Karpas-422 (cell line): ENCODE measurements at regions not wholly inside any gene's neighbourhood (a gene's known extent, or its start where the extent isn't known, plus 50 kb on each side); places are given as distances from the start of the nearest gene placed in this dataset.

ENCODE experiments used
- DNase-seq: peaks from one replicate; pipeline ENCODE4 v3.0.0-alpha.2; 2015
- H2AFZ ChIP-seq: fragments of 200-600 bp; sonication (generic); 2 replicates; pipeline ENCODE4 v1.6.1; 2014; ENCODE audit warnings: antibody characterized with exemption, low read length, mixed read lengths
- H3K27ac ChIP-seq: fragments of 200-600 bp; sonication (generic); 2 replicates; pipeline ENCODE4 v1.5.1; 2014; ENCODE audit warnings: mild to moderate bottlenecking, low read length, moderate library complexity
- H3K27me3 ChIP-seq: fragments of 200-600 bp; sonication (generic); 2 replicates; pipeline ENCODE4 v1.6.1; 2014; ENCODE audit warnings: low read length, mixed read lengths
- H3K36me3 ChIP-seq: fragments of 200-600 bp; sonication (generic); 2 replicates; pipeline ENCODE4 v1.6.1; 2014; ENCODE audit warnings: low read length, mixed read lengths; ENCODE audit not compliant: insufficient read depth
- H3K4me1 ChIP-seq: fragments of 200-600 bp; sonication (generic); 2 replicates; pipeline ENCODE4 v1.6.1; 2014; ENCODE audit warnings: mild to moderate bottlenecking, low read length, mixed read lengths
- H3K4me2 ChIP-seq: fragments of 200-600 bp; sonication (generic); 2 replicates; pipeline ENCODE4 v1.6.1; 2014; ENCODE audit warnings: low read length, low read depth, mild to moderate bottlenecking; ENCODE audit not compliant: poor library complexity, severe bottlenecking
- H3K4me3 ChIP-seq: fragments of 200-600 bp; sonication (generic); 2 replicates; pipeline ENCODE4 v1.5.1; 2014; ENCODE audit warnings: mild to moderate bottlenecking, antibody characterized with exemption, low read length, mixed read lengths
- H3K79me2 ChIP-seq: fragments of 200-600 bp; sonication (generic); 2 replicates; pipeline ENCODE4 v1.6.1; 2014; ENCODE audit warnings: mild to moderate bottlenecking, low read length, mixed read lengths
- H3K9ac ChIP-seq: fragments of 200-600 bp; sonication (generic); 2 replicates; pipeline ENCODE4 v1.6.0; 2014; ENCODE audit warnings: low read length
- H3K9me2 ChIP-seq: fragments of 200-600 bp; sonication (generic), shearing (Covaris generic); replicated peaks from 2 replicates; pipeline ENCODE4 v1.6.0; 2014; ENCODE audit warnings: mild to moderate bottlenecking, low read length, moderate library complexity; ENCODE audit not compliant: insufficient read depth
- H3K9me3 ChIP-seq: fragments of 300-700, 200-600 bp; sonication (generic); 2 replicates; pipeline ENCODE4 v1.6.1; 2014; ENCODE audit warnings: low read length, mixed read lengths
- H4K20me1 ChIP-seq: fragments of 200-600 bp; sonication (generic); 2 replicates; pipeline ENCODE4 v1.6.1; 2014; ENCODE audit warnings: mild to moderate bottlenecking, antibody characterized with exemption, low read length, low read depth; ENCODE audit not compliant: insufficient read depth

DNA sequence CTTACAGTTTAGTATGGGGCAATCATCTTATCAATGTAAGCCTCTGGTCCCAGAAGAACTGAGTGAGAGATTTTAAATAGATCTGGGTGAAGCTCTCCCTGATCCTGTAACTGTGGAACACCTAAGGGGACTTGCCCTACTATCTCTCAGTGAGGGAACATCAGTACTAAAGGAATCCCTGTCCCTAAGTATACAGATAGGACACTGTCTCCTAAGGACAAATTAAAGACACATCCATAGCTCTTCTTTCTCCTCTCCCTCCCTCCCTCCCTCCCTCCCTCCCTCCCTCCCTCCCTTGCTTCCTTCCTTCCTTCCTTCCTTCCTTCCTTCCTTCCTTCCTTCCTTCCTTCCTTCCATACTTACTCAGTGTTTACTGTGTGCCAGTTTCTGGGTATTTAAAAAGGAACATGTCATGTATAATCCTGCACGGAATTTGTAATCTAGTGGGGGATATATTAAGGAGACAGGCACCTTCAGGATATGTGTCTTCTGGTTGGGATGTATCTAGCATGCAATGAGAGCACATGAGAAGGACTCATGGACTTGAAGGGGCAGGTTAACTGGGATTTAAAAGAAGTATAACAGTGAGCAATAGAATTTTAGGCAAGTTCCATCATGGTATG is 222.2 kb upstream of the ATP5MC3 start:
- H3K27me3 ChIP-seq, result no peaks in the 10 kb centered on the region
- H3K27ac ChIP-seq, result no peak overlapping the region
- no peaks in the 10 kb centered on the region for H3K9me2 ChIP-seq
- H3K4me1 ChIP-seq, result no peaks in the 10 kb centered on the region
- H3K36me3 ChIP-seq, result no peaks in the 10 kb centered on the region
- no peaks in the 10 kb centered on the region for H4K20me1 ChIP-seq
- H3K9me3 ChIP-seq, result no peaks in the 10 kb centered on the region
- H2AFZ ChIP-seq, result no peak overlapping the region
- H3K79me2 ChIP-seq, result no peaks in the 10 kb centered on the region
- no peak overlapping the region for H3K9ac ChIP-seq
- no peak overlapping the region for H3K4me2 ChIP-seq
- DNase-seq, result no peak
- H3K4me3 ChIP-seq, result no peak overlapping the region

DNA sequence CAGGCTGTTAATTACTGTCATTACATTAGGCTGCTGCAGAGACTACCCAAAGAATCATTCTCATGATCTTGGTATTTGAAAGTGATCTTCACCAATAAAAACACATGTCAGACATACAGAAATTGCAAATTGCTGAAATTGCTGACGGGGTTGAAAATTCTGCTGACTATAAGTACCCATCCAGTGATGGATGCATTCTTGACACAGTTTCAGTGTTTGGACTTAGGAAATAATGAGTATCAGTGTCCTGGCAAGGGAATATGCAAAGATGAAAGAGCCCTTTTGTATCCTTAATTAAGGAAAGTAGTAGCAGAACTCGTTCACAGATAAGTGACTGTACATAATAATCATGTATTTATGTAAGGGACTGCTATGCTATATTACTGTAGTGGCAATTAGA is 221.1 kb upstream of the ATP5MC3 start:
- Histone ChIP-seq H4K20me1 (no peaks in the 10 kb centered on the region), H3K4me3 (no peak overlapping the region), H2AFZ (no peak overlapping the region), H3K9me2 (no peaks in the 10 kb centered on the region), H3K27me3 (no peaks in the 10 kb centered on the region), H3K9ac (no peak overlapping the region), H3K79me2 (no peaks in the 10 kb centered on the region), H3K36me3 (no peaks in the 10 kb centered on the region), H3K4me2 (no peak overlapping the region), H3K9me3 (no peaks in the 10 kb centered on the region), H3K27ac (no peak overlapping the region), H3K4me1 (no peaks in the 10 kb centered on the region)
- DNase-seq, result no peak

DNA sequence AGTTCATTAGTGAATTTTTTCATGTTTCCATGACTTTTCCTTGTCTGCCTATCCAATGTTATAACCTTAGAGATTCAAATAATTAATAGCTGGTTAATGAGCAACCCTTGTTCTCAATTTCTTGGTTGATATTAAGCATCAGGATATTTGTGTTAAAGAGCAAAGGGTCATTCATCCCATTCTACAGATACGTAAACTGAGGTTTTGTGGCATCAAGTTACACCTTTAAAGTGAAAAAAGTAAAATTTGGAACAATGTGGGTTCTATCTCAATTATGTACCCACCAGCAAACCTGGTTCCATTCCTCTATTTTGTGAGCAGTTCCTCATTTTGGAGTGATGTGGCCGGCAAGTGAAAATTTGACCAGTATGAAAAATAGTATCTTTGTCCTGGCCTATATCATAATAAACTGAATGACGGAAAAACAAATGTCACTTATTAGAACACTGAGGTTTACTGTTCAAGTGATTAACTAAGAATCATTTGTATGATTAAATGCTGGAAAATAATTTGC is 220.5 kb upstream of the ATP5MC3 start:
- Histone ChIP-seq H4K20me1 (no peaks in the 10 kb centered on the region), H3K36me3 (no peaks in the 10 kb centered on the region), H3K9me2 (no peaks in the 10 kb centered on the region), H3K4me3 (no peak overlapping the region), H3K4me1 (no peaks in the 10 kb centered on the region), H2AFZ (no peak overlapping the region), H3K9me3 (no peaks in the 10 kb centered on the region), H3K9ac (no peak overlapping the region), H3K27ac (no peak overlapping the region), H3K27me3 (no peaks in the 10 kb centered on the region), H3K4me2 (no peak overlapping the region), H3K79me2 (no peaks in the 10 kb centered on the region)
- no peak for DNase-seq

DNA sequence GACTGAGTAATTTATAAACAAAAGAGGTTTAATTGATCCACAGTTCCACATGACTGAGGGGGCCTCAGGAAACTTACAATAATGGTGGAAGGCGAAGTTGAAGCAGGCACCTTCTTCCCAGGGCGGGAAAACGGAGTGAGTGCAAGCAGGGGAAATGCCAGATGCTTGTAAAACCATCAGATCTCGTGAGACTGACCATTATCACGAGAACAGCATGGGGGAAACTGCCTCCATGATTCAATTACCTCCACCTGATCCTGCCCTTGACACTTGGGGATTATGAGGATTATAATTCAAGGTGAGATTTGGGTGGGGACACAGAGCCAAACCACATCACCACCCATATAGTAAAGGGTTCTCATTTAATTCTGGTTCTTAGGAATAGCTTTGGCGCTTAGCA is 219.5 kb upstream of the ATP5MC3 start:
- Histone ChIP-seq H3K9me2 (no peaks in the 10 kb centered on the region), H3K79me2 (no peaks in the 10 kb centered on the region), H4K20me1 (no peaks in the 10 kb centered on the region), H3K27ac (no peak overlapping the region), H3K4me3 (no peak overlapping the region), H3K4me2 (no peak overlapping the region), H3K9me3 (no peaks in the 10 kb centered on the region), H3K4me1 (no peaks in the 10 kb centered on the region), H3K9ac (no peak overlapping the region), H2AFZ (no peak overlapping the region), H3K27me3 (no peaks in the 10 kb centered on the region), H3K36me3 (no peaks in the 10 kb centered on the region)
- no peak for DNase-seq

DNA sequence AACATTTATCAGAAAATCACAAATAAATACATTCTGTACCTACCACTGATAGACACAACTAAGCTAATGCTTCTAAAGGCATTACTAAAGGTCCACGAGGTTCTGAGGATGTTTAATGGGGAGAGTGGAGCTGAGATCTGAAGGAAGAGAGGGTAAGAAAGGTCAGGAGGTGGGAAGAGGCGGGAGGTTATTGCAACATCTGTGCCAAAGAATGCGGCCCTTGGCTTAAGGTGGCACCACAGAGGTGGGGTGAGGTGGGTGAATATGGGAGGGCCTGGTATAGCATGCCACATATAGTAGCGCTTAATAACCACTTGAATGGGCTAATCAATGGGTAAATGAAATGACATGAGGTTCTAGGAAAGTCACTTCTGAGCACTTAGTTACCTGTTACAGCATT is 217.8 kb upstream of the ATP5MC3 start:
- H3K4me1 ChIP-seq, result no peaks in the 10 kb centered on the region
- no peaks in the 10 kb centered on the region for H3K9me2 ChIP-seq
- no peaks in the 10 kb centered on the region for H3K36me3 ChIP-seq
- no peaks in the 10 kb centered on the region for H3K27me3 ChIP-seq
- no peak overlapping the region for H3K27ac ChIP-seq
- no peak overlapping the region for H3K4me2 ChIP-seq
- H3K4me3 ChIP-seq, result no peak overlapping the region
- no peak overlapping the region for H2AFZ ChIP-seq
- no peaks in the 10 kb centered on the region for H3K79me2 ChIP-seq
- no peaks in the 10 kb centered on the region for H3K9me3 ChIP-seq
- H3K9ac ChIP-seq, result no peak overlapping the region
- no peaks in the 10 kb centered on the region for H4K20me1 ChIP-seq
- no peak for DNase-seq

DNA sequence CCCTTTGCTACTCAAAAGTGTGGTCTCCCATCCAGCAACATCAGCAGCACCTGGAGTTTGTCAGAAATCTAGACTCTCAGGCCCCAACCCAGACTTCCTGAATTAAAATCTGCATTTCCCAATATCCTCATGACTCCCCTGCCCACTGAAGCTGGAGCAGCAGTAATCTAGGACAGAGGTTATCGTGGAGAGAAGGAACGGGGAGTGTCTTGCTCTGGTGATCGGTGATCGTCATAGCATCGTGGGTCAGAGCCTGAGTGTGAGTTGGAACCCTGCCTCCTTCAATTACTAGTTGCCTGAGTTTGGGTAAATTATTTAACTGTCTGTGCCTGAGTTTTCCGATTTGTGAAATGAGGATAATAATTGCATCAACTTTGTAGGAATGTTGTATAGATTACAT is 217.3 kb upstream of the ATP5MC3 start:
- Histone ChIP-seq H3K4me2 (no peak overlapping the region), H2AFZ (no peak overlapping the region)

DNA sequence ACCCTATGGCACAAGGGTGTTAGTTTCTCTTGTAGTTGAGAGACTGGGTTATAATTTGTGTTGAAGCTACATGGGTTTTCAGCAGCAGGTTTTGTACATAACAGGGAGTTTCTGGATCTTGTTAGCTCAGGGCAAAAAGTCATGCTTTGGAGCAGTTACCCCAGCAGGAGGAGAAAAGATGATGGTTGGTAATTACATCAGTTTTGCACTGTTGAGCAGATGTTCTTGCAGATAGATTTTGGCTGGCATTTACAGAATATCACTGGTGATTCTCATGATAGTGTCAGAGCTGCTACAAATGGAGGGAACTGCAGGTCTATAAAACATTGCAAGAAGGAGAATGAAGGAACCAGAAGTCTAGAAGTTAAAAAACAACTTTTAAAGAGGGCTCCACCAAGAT is 215.2 kb upstream of the ATP5MC3 start:
- no peak overlapping the region for H3K9ac ChIP-seq
- no peaks in the 10 kb centered on the region for H3K9me3 ChIP-seq
- H3K27me3 ChIP-seq, result no peaks in the 10 kb centered on the region

More for the DNA sequence above, 217.3 kb upstream of the ATP5MC3 start:
- Histone ChIP-seq H3K36me3 (no peaks in the 10 kb centered on the region), H3K27ac (no peak overlapping the region), H3K9me3 (no peaks in the 10 kb centered on the region), H3K27me3 (no peaks in the 10 kb centered on the region), H3K4me3 (no peak overlapping the region), H3K9ac (no peak overlapping the region), H4K20me1 (no peaks in the 10 kb centered on the region), H3K9me2 (no peaks in the 10 kb centered on the region), H3K79me2 (no peaks in the 10 kb centered on the region), H3K4me1 (no peaks in the 10 kb centered on the region)
- DNase-seq, result no peak

DNA sequence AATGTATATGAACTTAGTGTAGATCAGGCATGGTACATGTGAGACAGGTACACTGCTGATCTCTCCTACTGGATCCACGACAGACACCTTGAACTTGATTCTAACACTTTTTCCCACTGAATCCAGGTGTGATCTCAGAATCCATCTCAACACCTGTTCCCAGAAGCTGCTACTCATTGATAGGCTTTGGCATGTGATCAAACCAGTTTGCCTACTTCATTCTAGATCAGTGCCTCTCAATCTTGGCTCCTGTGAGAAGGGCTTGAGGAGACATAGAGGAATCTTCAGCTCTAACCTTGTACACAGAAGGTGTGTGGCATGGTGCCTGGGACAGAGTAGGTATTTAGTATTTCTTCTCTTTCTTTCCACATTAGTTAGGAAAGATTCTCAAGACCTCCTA is 212.3 kb upstream of the ATP5MC3 start:
- H3K4me2 ChIP-seq, result no peak overlapping the region
- H3K4me1 ChIP-seq, result no peaks in the 10 kb centered on the region
- H3K36me3 ChIP-seq, result no peaks in the 10 kb centered on the region
- H3K4me3 ChIP-seq, result no peak overlapping the region
- no peaks in the 10 kb centered on the region for H3K9me2 ChIP-seq
- no peak overlapping the region for H3K9ac ChIP-seq
- no peaks in the 10 kb centered on the region for H3K27me3 ChIP-seq
- no peak overlapping the region for H3K27ac ChIP-seq
- 0 out of 2 replicates have a peak, but pooled peaks cover 2% of the 10 kb centered on the region for H3K9me3 ChIP-seq
- H3K79me2 ChIP-seq, result no peaks in the 10 kb centered on the region
- H2AFZ ChIP-seq, result no peak overlapping the region
- H4K20me1 ChIP-seq, result no peaks in the 10 kb centered on the region
- DNase-seq, result no peak

More for the DNA sequence above, 215.2 kb upstream of the ATP5MC3 start:
- no peaks in the 10 kb centered on the region for H3K36me3 ChIP-seq
- no peak for DNase-seq
- H3K4me3 ChIP-seq, result no peak overlapping the region
- H3K4me1 ChIP-seq, result no peaks in the 10 kb centered on the region
- no peaks in the 10 kb centered on the region for H3K79me2 ChIP-seq
- H3K9me2 ChIP-seq, result no peaks in the 10 kb centered on the region
- H3K4me2 ChIP-seq, result no peak overlapping the region
- H3K27ac ChIP-seq, result no peak overlapping the region
- no peaks in the 10 kb centered on the region for H4K20me1 ChIP-seq
- H2AFZ ChIP-seq, result no peak overlapping the region
